Skeletal muscle tissue (tissue), 3 donors: ENCODE measurements at regions not wholly inside any gene's neighbourhood (a gene's known extent, or its start where the extent isn't known, plus 50 kb on each side); places are given as distances from the start of the nearest gene placed in this dataset.
"Not testable (repeated sequence)": the region's sequence is repeated elsewhere in the genome, so short reads cannot be mapped to it uniquely, and the experiment has no call there.

Experiments used
- H3K27ac ChIP-seq: one replicate; pipeline ENCODE4 v1.7.0; 2013; ENCODE audit warnings: mild to moderate bottlenecking, low read depth, low read length, inconsistent platforms
- H3K27me3 ChIP-seq, 3 donors: one replicate each; pipeline ENCODE4 v1.7.0; 2013; ENCODE audit warnings: low read length in 3 of 3; ENCODE audit not compliant: control insufficient read depth in 3 of 3, insufficient read depth in 3 of 3
- H3K36me3 ChIP-seq, 3 donors: one replicate each; pipeline ENCODE4 v1.7.0; 2013; ENCODE audit warnings: low read length in 3 of 3; ENCODE audit not compliant: control insufficient read depth in 3 of 3, insufficient read depth in 3 of 3
- H3K4me1 ChIP-seq, 3 donors: one replicate each; pipeline ENCODE4 v1.7.0; 2013; ENCODE audit warnings: low read length in 3 of 3, mild to moderate bottlenecking in 3 of 3; ENCODE audit not compliant: control insufficient read depth in 3 of 3, insufficient read depth in 3 of 3
- H3K4me3 ChIP-seq, 3 donors: one replicate each; pipeline ENCODE4 v1.7.0; 2013; ENCODE audit warnings: low read length in 3 of 3
- H3K9ac ChIP-seq, 3 donors: one replicate each; pipeline ENCODE4 v1.7.0; 2013; ENCODE audit warnings: low read length in 3 of 3, mild to moderate bottlenecking in 3 of 3, moderate library complexity in 2 of 3, low read depth in 1 of 3
- H3K9me3 ChIP-seq, 3 donors: one replicate each; pipeline ENCODE4 v1.7.0; 2013; ENCODE audit warnings: low read length in 3 of 3; ENCODE audit not compliant: control insufficient read depth in 3 of 3
- donor health status: Osteomylitis.

DNA sequence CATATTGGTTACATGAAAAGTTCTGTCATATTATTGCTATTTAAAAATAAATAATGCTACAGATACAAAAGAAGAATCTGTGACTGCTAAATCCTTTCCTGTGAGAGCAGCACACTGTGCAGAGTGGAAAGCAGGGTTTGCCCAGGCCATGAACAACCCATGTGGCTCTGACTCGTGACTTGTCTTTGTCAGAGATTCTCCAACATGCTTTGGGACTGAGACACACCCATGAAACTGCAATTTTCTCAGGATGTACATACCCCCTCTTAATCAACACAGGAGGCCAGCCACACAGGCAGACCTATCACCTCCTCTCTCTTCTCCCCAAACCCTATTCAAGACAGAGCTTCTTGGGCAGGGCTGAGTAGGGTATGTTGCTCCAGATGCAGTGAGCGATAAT, 96.8 kb upstream of the NTF3 start:
- no peak overlapping the region for H3K4me3 ChIP-seq
- peaks cover 9 to 18% (median 12%) of the 10 kb centered on the region in 3 donors for H3K4me1 ChIP-seq
- H3K27me3 ChIP-seq = no peaks in the 10 kb centered on the region
- no peaks in the 10 kb centered on the region for H3K36me3 ChIP-seq
- H3K27ac ChIP-seq = no peak overlapping the region
- no peaks in the 10 kb centered on the region for H3K9me3 ChIP-seq
- H3K9ac ChIP-seq = no peak overlapping the region

DNA sequence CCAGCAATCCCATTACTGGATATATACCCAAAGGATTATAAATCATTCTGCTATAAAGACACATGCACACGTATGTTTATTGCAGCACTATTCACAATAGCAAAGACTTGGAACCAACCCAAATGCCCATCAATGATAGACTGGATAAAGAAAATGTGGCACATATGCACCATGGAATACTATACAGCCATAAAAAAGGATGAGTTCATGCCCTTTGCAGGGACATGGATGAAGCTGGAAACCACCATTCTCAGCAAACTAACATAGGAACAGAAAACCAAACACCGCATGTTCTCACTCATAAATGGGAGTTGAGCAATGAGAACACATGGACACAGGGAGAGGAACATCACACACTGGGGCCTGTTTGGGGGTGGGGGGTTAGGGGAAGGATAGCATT, 90.8 kb upstream of the NTF3 start:
- not testable (repeated sequence) for H3K4me1 ChIP-seq, H3K27me3 ChIP-seq, H3K9ac ChIP-seq, H3K9me3 ChIP-seq, H3K36me3 ChIP-seq, H3K27ac ChIP-seq, H3K4me3 ChIP-seq

DNA sequence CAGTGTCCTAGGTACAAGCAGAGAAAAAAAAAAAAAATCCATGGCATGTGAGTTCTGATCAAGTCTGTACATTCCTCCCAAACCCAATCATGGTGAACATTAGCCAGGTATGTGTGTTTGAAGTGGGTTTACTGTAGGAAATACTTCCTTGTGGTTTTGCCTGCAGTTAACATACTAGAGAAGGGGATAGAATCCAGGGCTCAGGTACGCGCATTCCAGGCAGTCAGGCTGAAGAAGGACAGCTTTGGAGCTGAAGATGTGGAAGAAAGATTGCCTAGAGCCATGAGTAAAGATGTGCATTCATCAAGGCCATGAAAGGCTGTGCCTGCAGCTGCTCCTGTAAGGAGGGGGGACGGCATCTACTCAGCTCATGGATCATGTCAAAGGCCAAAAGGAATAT, 88.2 kb upstream of the NTF3 start:
- H3K27me3 ChIP-seq = no peaks in the 10 kb centered on the region
- H3K4me3 ChIP-seq = no peak overlapping the region
- no peak overlapping the region for H3K9ac ChIP-seq
- no peaks in the 10 kb centered on the region for H3K36me3 ChIP-seq
- H3K27ac ChIP-seq = no peak overlapping the region
- H3K9me3 ChIP-seq = no peaks in the 10 kb centered on the region
- H3K4me1 ChIP-seq = no peaks in the 10 kb centered on the region

DNA sequence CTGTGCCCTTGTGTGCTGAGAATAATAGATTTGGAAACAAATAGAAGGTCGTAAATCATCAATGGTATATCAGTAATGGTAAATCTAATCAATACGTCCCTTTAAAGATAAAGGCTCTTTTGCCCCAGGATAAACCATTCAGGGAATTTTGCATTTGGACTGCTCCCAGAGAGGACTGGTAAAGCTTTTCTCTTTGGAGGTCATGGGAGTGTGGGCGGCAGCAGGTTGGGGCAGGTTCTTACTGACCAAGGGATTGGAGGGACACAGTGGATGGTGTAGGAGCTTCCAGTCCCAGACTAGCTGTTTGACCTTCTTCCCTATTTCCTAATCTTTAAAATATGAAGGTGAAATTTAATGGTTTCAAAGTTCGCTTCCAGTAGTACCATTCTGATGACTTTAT, 87.8 kb upstream of the NTF3 start:
- Histone ChIP-seq H3K9ac (no peak overlapping the region), H3K27me3 (no peaks in the 10 kb centered on the region), H3K4me3 (no peak overlapping the region), H3K27ac (no peak overlapping the region), H3K36me3 (no peaks in the 10 kb centered on the region), H3K9me3 (no peaks in the 10 kb centered on the region), H3K4me1 (no peaks in the 10 kb centered on the region)

DNA sequence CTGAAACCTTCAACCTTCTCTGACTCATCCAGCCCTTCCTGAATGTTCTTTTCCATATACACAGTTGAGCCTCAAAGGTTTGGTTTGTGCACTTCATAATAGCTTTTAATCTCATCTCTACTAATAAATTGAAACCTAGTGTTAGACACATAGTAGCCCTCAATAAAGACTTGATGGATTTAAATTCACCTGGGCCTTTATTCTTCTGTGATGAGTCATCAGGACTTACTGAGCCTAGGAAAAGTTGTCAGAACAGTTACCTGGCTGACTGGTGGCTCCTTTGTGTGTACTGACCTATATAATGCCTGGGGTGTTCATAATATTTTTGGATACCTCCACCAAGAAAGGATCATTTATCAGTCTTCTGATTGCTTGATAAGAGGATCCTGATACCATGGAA, 86.4 kb upstream of the NTF3 start:
- Histone ChIP-seq H3K4me1 (no peaks in the 10 kb centered on the region), H3K27me3 (no peaks in the 10 kb centered on the region), H3K4me3 (no peak overlapping the region), H3K9ac (no peak overlapping the region), H3K36me3 (no peaks in the 10 kb centered on the region), H3K9me3 (no peaks in the 10 kb centered on the region), H3K27ac (no peak overlapping the region)

DNA sequence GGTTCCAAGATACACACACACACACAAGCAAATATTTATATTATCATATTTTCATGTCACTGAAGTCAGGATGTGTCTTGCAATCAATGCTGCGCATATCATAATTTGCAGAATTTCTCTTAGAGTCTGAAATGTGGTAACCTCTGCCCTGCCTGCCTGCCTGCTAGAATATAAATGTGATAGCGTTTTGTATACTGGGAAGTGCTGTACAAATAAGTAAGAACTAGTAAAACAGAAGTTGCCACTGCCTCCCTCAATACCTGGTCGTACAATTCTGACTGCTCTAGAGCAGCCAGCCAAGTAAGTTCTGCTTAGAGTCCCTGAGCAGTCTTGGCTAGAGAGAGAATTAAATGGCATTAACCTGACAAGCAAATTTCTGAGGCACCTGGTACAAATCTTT, 83.9 kb upstream of the NTF3 start:
- Histone ChIP-seq H3K27me3 (no peaks in the 10 kb centered on the region), H3K9ac (no peak overlapping the region), H3K9me3 (no peaks in the 10 kb centered on the region), H3K36me3 (no peaks in the 10 kb centered on the region), H3K4me1 (no peaks in the 10 kb centered on the region), H3K27ac (no peak overlapping the region), H3K4me3 (no peak overlapping the region)

DNA sequence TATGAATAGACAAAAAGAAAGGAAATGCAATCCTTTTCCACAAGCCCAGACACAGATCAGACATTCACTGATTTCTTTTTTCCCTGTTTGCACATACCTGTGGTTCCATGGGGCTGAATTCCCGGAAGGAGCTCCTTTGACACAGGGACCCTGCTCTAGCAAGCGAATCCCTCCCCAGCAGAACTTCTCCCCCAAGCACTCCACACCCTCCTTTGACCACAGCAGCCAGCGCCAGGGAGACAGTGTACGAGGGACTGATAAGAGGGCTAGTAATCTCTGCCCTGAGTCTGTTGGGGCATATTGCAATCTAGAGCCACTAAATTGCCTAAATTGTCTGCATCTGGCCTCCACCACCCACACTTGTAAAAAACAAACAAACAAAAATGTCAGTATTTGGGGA, 83.4 kb upstream of the NTF3 start:
- Histone ChIP-seq H3K9ac (no peak overlapping the region), H3K27me3 (no peaks in the 10 kb centered on the region), H3K27ac (no peak overlapping the region), H3K36me3 (no peaks in the 10 kb centered on the region), H3K4me3 (no peak overlapping the region), H3K9me3 (no peaks in the 10 kb centered on the region), H3K4me1 (no peaks in the 10 kb centered on the region)

DNA sequence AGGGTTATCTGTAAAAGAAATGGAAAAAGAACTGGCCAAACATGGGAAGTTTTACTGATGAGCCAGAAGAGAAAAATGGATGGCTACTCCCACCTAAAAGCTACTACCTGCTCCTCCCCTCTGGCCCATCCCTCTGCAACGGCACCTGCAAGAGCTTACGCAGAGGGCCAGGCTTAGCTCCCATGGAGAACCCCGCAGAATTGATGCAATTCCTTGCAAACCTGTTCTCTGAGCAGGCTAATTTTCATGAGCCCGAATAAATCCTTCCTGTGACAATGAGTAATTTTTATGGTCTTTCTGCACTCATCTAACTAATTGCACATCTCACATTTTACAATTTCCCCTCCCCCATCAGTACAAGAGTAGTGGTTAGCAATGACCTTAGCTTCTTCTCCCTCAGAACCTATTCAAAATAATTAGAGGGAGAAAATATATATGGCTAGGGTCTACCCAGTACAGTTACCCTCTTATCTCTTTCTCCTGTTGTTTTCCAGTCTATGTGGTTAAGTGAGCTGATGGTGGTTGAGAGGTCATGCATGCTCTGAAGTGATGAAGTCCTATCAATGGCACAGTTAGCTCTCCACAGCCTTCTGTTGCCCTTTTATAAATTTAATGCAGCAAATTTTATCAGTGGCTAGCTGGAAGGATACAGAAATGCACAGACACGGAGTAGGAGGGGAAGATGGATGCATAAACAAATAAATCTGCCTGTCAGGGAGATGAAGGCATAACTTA, 67.7 kb upstream of the NTF3 start:
- Histone ChIP-seq H3K9me3 (no peaks in the 10 kb centered on the region), H3K9ac (no peak overlapping the region), H3K27me3 (no peaks in the 10 kb centered on the region), H3K4me3 (no peak overlapping the region), H3K36me3 (no peaks in the 10 kb centered on the region), H3K4me1 (peaks cover 0 to 7% (median 2%) of the 10 kb centered on the region in 3 donors), H3K27ac (no peak overlapping the region)

DNA sequence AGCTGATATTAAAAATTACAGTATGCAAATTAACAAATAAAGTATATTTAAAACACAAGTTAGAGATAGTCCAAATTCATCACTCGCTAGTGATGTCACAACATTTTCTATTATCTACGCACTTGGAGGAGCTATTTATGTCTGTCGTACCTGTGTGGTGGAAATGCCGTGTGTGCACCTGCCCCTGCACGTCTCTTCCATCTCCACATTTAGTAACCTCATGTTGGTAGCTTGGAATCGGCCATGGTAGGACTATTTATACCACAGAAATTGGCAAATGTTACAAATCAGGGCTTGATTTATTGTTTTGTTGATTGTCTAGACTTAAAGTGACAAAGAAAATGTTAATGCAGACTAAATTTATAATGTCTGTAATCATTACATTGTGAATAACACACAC, 62.6 kb upstream of the NTF3 start:
- no peaks in the 10 kb centered on the region for H3K27me3 ChIP-seq
- no peak overlapping the region for H3K9ac ChIP-seq
- H3K9me3 ChIP-seq = no peaks in the 10 kb centered on the region
- H3K4me1 ChIP-seq = peaks cover 0 to 8% (median 7%) of the 10 kb centered on the region in 3 donors
- H3K4me3 ChIP-seq = no peak overlapping the region
- H3K36me3 ChIP-seq = no peaks in the 10 kb centered on the region
- H3K27ac ChIP-seq = peak overlapping the region; percentile 30

DNA sequence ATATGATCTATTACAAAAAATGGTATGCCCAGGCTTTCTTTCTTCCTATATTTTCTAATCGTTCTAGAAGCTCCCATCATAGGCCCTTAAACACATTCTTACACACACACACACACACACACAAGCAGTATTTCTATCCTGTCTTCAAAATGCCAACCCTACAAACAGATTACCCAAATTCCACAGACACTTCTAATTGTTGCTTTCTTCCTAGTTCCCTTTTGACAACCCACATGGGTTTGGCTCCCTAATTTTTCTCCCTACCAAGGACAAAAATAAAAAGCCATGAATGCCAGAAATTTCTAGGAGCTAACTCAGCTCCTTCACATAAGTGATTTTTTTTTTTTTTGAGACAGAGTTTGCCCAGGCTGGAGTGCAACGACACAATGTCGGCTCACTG, 60.3 kb upstream of the NTF3 start:
- no peaks in the 10 kb centered on the region for H3K27me3 ChIP-seq
- no peak overlapping the region for H3K27ac ChIP-seq
- H3K9ac ChIP-seq = no peak overlapping the region
- H3K36me3 ChIP-seq = no peaks in the 10 kb centered on the region
- no peaks in the 10 kb centered on the region for H3K9me3 ChIP-seq
- H3K4me1 ChIP-seq = peaks cover 0 to 8% (median 7%) of the 10 kb centered on the region in 3 donors
- no peak overlapping the region for H3K4me3 ChIP-seq
